HG03196 (cell line): ENCODE measurements at regions not wholly inside any gene's neighbourhood (a gene's known extent, or its start where the extent isn't known, plus 50 kb on each side); places are given as distances from the start of the nearest gene placed in this dataset.
"Not testable (repeated sequence)": the region's sequence is repeated elsewhere in the genome, so short reads cannot be mapped to it uniquely, and the experiment has no call there.

Experiments
- ATAC-seq: cut with Tn5 transposase; IDR thresholded peaks from one replicate; pipeline ENCODE4 v1.9.1; 2021; ENCODE audit not compliant: unreplicated experiment

DNA sequence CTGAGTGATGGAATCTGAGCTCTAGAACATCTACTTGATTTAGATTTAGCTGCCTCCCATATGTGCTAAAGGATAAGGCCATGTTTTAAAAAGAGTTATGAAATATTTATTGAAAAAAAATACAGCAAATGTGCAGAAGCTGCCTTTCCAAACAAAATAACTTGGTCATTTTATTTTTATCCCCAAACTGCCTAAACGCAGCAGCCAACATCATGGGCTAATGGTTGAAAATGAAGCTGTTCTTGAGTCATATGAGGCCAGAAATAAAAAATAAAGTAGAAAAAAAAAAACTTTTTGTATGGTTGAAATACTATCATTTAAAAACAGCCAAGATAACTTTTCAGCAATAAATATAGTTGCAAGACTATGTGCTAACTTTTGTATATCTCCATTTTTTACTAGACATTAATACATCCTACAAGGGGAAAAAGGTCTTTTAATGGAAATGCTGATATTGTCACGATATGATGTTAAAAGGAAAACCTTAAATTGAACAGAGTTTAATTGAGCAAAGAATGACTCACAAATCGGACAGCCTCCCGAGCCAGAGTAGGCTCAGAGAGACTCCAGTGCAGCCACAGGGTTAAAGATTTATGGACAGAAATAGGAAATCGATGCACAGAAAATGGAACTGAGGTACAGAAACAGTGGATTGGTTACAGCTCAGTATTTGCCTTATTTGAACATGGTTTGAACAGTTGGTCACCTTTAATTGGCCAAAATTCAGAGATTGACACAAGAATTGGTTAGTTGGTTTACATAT lies 305.8 kb downstream of the MDFIC start:
- ATAC-seq, result no peak

DNA sequence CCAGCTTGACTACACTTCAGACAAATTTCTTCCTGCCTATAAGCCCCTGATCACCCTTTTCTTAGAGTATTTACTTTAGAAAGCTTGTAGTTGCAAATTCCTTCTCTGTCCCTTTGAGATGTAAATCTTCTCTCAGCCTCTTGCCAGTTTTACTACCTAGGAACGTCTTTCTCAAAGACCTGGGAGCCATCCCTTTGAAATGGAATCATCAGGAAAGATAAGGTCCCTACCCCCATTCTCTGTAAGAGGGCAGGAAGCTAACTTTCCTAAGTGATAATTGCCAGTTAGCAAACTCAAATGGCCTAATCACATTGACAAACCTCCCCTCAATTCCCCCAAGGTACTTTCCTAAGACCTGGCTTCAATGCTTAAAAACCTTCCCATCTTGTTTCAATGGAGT lies 304.5 kb downstream of the MDFIC start:
- ATAC-seq, result no peak

DNA sequence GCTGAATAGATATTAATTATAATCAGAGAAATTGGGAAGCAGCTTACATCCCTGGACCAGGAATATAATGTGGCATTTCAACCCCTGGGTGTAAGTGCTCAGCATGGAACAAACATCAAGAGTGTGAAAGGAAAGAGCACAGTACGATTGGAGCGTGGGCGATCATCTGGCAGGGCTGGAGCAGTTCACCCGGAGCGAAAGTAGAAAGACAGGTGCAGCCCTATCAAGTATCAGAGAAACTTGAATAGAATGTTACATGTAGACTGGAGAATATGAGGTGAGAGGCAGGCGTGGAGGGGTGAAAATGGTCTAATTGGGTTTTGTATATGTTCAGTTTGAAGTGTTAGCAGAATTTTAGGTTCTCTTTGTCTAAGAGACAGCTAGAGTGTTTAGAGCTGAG lies 303.0 kb downstream of the MDFIC start:
- no peak for ATAC-seq

DNA sequence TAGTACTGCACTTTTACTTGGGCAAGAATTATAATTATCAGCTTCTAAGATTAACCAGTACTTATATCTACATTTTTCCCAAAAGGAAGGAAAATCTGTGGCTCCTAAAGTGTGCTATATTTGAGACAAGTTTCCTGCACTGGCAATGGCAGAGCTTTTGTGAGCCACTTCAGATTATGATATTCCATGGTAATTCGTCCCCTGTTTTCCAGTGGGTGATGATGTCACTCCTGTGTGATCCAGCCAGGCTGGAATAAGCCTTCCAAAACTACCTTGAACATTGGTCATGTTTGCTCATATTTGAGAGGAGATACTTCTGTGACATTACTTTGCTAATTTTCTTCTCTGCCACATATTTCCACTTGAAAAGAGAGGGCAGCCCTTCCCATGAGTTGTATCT lies 302.1 kb downstream of the MDFIC start:
- no peak for ATAC-seq

DNA sequence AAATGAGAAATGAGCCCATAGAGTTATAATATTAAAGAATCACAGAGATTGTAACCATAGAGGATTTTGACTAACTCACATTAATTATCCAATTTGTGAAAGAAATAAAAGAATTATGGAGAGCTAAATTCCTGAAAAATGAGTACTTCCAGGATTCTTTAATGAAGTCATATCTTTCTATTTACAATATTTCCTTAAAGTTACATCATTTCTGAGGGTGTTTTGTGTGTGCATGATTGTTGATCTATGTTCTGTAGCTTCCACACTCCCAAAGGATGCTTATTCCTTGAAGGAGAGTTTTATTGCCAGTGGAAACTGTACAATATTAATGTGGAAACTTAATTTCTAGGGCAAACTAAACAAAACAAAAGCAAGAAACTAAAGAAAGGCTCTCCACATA lies 299.6 kb downstream of the MDFIC start:
- no peak for ATAC-seq

DNA sequence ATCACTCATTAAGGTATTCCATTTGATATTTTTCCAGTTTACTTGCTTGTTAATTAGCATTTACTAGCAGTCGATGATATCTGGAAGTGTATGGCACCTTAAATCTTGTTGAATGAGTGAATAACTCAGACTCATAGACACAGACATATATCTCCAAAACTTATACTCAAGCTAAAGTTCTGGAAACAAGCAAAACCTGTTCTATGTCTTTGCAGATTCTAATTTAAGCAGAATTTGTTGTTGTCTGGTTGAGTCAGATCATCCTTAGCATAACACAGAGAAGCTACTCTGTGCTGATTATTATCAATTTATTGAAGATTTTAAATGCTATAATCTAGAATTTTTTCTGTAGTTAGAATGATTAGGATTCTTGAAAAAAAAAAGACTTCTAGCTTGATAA lies 296.2 kb downstream of the MDFIC start:
- no peak for ATAC-seq

DNA sequence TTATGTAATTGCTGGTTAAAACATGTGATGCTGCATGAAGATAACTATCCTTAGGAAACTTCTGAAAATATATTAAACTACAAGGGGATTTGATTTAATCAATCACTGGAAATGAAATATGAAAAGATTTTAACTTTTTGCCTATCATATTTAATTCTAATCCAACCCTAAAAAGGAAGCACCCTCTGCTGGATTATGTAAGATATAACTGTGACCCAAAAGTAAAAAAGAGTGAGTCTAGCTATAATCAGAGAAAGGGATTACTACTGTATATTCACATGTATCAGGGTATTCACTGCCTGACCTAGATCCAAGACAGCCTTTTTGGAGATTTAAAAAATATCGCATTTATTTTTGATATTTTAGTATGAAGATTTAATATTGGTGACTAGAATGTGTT lies 295.5 kb downstream of the MDFIC start:
- ATAC-seq, result no peak

DNA sequence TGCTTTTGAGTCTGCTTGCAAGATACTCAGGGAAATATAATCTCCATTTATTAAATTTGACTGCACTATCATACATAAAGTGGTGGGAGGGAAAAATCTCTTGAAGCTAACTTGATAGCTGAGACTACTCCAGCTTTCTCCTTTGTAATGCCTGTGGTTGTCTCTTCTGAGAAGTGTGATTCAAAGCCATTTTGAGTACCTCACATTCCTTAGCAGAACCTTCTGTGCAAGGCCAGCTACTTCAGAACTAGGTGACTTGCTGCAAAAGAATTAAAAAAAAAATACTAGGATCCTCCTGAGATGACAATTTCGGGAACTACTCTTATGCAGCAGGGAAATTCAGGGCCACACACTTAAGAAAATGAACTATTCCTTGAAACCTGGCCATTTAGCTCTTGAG lies 294.8 kb downstream of the MDFIC start:
- ATAC-seq, result no peak

DNA sequence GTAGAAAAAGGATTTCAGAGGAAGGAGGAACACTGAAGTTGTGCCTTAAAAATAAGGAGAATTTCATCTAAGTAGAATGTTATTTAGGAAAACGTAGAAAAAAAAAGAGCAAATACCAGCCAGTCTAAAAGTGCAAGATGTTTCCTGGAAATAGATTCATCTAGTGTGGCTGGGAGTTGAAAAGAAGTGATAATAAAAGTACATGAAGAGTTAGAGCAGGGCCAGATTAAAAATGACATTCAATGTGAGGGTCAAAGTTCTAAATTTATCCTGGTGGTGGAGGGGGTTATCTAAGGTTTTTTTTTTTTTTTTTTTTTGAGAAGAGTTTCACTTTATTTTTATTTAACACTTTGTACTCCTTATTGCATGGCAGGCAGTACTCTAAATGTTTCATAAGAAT lies 289.3 kb downstream of the MDFIC start:
- no peak for ATAC-seq

DNA sequence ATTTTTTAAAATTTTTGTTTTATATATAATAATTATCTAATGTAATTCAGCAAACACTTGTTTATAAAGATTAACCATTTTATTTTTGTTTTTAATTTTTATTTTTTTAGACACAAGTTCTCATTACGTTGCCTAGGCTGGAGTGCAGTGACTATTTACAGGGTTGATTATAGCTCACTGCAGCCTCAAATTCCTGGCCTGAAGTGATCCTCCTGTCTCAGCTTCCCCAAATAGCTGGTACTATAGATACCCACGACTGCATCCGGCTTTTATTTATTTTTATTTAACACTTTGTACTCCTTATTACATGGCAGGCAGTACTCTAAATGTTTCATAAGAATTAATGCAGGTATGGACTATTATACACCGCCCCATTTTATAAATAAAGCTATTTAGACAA lies 288.7 kb downstream of the MDFIC start:
- ATAC-seq, result no peak

DNA sequence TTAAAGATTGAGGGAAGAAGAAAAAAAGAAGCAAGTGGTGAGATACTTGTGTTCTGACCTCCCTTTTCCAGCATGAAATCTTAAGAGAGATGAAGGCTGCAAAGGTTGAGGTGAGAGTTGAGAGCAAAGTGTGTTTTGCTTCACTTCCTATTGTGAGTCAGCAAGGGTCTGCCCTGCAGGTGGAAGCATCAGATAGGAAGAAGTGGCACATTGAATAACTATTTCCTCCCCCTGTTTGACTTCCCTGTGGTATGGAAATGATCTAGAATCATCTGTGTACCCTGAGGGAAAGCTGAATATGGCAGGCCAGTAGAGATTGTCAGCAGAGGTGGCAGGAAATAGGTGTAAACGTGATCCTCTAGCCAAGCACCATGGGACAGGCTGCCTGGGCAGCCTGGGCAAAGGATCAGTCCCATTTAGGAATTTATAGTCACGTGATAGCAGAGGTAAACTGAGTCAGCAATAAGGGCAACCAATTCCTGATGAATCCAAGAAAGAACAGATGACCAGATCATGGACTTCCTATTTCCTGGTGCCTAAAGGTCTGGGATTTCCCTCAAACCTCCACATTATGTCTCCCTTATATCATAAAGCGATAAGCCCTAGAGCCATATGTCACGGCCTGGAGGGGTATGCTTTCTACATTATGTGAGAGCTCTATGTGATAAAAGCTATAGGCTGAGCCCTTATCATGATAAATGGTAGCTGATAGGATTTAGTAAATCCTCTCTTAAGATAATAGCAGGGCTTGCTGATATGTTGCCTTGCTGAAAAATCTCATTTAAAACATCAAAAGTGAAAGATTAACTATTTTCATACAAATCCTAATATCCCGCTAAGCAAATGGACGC lies 287.0 kb downstream of the MDFIC start:
- no peak for ATAC-seq

DNA sequence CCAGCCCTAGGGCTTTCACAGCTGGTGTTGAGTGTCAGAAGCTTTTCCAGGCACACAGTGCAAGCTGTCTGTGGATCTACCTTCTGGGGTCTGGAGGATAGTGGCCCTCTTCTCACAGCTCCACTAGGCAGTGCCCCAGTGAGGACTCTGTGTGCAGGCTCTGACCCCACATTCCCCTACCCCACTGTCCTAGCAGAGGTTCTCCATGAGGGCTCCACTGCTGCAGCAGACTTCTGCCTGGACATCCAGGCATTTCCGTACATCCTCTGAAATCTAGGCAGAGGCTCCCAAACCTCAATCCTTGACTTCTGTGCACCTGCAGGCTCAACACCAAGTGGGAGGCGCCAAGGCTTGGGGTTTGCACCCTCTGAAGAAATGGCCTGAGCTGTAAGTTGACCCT lies 284.5 kb downstream of the MDFIC start:
- ATAC-seq, result not testable (repeated sequence)

DNA sequence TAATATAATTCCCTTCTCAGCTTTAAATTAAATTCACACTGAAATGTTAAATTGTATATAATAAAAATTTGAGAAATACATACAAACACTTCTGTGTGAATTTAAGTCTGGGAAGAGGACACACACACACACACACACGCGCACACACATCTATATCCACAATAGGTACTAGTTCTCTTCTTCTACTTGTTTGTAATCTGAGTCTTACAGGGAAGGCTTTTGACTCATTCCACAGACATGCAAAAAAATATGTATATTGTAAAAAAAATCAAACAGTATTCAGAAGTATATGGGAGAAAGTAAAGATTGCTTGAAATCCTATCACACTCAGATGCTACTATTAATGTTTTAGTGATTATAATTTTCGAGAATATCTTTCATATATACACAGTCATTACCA lies 276.2 kb downstream of the MDFIC start:
- no peak for ATAC-seq

DNA sequence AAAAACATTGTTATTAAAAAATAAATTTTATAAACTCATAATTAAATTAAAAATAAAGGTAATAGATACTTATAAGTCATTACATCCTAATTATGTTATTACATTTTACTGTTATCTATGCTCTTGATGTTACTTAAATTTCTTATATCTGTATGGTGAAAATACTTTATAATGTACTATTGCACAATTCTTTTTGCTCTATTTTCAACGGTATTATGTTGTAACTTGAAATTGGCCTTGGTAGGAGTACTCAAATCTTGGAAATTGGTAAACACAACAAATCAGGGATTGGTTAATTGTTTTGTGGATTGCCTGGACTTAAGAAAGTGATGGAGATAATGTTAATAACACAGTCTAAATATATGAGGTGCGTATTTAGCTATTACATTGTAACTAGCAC lies 273.3 kb downstream of the MDFIC start:
- no peak for ATAC-seq

DNA sequence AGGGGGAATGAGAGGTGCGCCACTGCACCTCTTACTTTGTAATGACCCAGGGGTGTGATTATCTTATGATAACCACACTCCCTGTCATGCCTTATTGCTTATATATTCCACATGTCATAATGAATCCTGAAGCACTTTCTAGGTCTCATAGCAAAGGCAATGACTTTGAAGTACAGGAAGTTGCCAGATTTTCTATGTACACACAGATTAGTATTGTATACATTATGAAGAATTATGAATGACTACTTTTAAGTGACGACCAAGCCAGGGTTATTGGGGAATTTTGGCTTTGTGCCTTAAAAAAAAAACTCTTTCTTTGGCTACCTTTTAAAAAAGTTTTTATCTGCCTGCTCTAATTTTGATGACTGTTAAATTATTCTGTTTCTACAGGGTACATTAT lies 269.6 kb downstream of the MDFIC start:
- ATAC-seq, result no peak

DNA sequence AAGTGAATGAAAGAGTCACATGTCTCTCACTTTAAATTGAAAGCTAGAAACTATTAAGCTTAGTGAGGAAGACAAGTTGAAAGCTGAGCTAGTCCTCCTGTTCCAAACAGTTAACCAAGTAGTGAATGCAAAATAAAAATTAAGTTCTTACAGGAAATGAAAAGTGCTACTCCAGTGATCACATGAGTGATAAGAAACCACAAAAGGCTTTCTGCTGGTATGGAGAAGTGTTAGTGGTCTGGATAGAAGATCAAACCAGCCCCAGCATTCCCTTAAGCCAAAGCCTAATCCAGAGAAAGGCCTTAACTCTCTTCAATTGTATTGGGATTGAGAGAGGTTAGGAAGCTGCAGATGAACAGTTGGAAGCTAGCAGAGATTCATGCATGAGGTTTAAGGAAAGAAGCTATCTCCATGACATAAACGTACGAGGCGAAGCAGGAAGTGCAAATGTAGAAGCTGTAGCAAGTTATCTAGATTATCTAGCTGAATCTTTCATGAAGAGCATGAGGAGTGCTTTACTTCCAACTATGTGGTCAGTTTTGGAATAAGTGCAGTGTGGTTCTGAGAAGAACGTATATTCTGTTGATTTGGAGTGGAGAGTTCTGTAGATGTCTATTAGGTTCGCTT lies 261.6 kb downstream of the MDFIC start:
- ATAC-seq, result no peak

DNA sequence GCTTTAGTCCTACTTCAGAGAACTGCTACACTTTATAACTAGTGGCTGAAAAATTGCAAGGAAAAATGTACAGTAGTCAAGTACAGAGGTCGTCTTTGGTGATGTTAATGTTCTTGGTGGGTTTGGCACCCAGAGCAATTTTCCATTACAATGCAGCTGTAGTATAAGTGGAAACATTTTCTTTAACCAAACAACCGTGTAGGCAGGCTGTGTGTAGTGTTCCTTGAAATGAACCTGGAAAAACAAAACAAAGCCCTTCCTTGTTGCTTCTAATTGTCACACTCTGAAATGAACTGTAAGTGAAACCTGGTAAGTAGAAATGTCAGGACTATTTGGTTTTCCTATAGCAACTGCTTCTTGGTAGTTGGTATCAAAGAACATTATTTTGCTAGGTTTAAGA lies 256.9 kb downstream of the MDFIC start:
- no peak for ATAC-seq

DNA sequence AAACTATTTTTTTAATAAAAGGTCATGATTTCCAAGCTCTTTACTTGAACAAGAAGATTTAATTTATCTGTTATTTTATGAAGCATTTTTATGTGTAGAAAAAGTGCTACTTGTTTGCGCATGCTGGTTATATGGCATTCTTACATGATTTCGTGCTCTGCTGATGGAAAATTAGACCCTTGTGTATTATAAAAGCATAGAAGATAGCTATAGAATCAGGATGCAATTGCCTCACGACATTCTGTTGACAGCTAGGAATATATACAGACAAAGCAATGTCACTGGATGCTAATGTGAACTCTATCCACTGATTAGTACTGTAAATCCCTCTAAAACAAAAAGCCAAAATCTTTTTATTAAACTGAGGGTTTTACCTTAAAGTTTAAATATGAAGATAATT lies 255.9 kb downstream of the MDFIC start:
- ATAC-seq, result no peak

DNA sequence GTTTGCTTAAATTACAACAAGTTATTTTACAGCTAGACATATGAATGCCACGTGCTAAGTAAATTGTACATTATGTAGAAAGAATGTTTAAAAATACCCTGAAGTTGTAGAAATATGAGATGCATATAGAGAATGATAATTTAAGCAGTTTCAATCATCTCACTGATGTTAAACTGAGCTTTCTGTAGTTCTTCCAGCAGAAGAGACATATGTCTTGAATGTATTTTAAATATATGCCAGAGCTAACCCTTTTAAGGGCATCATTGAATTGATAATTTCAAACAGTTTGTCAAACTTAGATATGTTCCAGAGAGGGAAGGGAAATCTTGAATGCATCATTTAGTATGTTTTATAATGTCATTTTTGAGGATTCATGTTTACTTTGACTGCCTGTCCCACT lies 255.2 kb downstream of the MDFIC start:
- ATAC-seq, result no peak

DNA sequence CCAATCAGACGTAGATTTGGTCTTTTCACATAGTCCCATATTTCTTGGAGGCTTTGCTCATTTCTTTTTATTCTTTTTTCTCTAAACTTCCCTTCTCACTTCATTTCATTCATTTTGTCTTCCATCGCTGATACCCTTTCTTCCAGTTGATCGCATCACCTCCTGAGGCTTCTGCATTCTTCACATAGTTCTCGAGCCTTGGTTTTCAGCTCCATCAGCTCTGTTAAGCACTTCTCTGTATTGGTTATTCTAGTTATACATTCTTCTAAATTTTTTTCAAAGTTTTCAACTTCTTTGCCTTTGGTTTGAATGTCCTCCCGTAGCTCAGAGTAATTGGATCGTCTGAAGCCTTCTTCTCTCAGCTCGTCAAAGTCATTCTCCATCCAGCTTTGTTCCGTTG lies 250.5 kb downstream of the MDFIC start:
- not testable (repeated sequence) for ATAC-seq

DNA sequence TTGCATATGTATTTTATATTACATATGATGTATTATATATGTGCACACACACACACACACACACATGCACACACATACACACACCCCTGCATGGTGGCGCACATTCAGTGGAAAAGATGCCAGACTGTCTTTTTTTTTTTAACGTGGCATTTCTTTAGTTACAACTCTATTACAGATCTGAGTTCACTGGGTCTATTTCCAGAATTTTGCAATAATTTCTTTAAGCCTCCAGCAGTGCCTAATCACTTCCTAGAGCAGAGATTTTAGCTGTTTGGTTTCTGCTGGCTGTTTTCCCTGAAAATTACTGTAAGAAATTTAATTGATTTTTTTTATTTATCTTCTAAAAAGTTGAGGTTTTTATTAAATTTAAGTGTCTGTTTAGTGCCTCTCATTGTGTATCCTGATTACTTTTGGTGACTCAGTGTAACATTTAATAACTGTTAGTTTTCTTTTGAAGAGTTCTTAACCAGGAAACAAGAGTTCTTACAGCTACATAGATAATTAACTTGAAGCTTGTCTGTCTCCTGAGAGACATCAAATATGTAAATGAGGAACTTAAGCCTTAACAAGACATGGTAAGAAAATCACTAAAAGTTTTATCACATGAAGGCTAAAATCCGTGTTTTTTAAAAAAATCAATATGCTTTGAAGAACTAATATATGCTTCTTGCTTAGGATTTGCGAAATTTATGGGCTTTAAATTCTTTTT lies 232.0 kb downstream of the MDFIC start:
- ATAC-seq, result no peak
